Activated CD8-positive, alpha-beta memory T cell treated with anti-CD3 and anti-CD28 coated beads, Interleukin-2, amount 50 U/mL, for 4 hours (primary cell): ENCODE measurements at regions not wholly inside any gene's neighbourhood (a gene's known extent, or its start where the extent isn't known, plus 50 kb on each side); places are given as distances from the start of the nearest gene placed in this dataset.
"Not testable (repeated sequence)": the region's sequence is repeated elsewhere in the genome, so short reads cannot be mapped to it uniquely, and the experiment has no call there.

ENCODE experiments used
- DNase-seq: peaks from one replicate; pipeline ENCODE4 v3.0.0-alpha.2; 2020

GRCh38 chr2:6073191-6074088 lies 381.3 kb downstream of the SOX11 start:
- no peak for DNase-seq

GRCh38 chr2:6074089-6074643 lies 382.0 kb downstream of the SOX11 start:
- DNase-seq: no peak

- no peak for DNase-seq
These were observed 385.4 kb downstream of the SOX11 start for GRCh38 chr2:6077585-6077984.

GRCh38 chr2:6078414-6078813 lies 386.2 kb downstream of the SOX11 start:
- DNase-seq: no peak

- no peak for DNase-seq
These were observed 387.2 kb downstream of the SOX11 start for GRCh38 chr2:6079405-6079804.

- DNase-seq: no peak
These were observed 389.0 kb downstream of the SOX11 start for GRCh38 chr2:6080932-6081753.

GRCh38 chr2:6081955-6082624 lies 389.9 kb downstream of the SOX11 start:
- no peak for DNase-seq

GRCh38 chr2:6082625-6083018 lies 390.4 kb downstream of the SOX11 start:
- no peak for DNase-seq

GRCh38 chr2:6083136-6083535 lies 391.0 kb downstream of the SOX11 start:
- no peak for DNase-seq

- no peak for DNase-seq
These were observed 397.3 kb downstream of the SOX11 start for GRCh38 chr2:6089474-6089873.

- DNase-seq: no peak
These were observed 411.2 kb downstream of the SOX11 start for GRCh38 chr2:6103372-6103771.

- no peak for DNase-seq
These were observed 411.8 kb downstream of the SOX11 start for GRCh38 chr2:6103949-6104348.

GRCh38 chr2:6107290-6107689 lies 415.1 kb downstream of the SOX11 start:
- no peak for DNase-seq

GRCh38 chr2:6109831-6110230 lies 417.6 kb downstream of the SOX11 start:
- DNase-seq: no peak

GRCh38 chr2:6111781-6112261 lies 419.6 kb downstream of the SOX11 start:
- DNase-seq: no peak

- no peak for DNase-seq
These were observed 421.6 kb downstream of the SOX11 start for GRCh38 chr2:6113786-6114185.

GRCh38 chr2:6127718-6128117 lies 435.5 kb downstream of the SOX11 start:
- no peak for DNase-seq

- DNase-seq: no peak
These were observed 447.0 kb downstream of the SOX11 start for GRCh38 chr2:6139142-6139541.

GRCh38 chr2:6139916-6140315 lies 447.7 kb downstream of the SOX11 start:
- no peak for DNase-seq

GRCh38 chr2:6140509-6140908 lies 448.3 kb downstream of the SOX11 start:
- no peak for DNase-seq

- DNase-seq: no peak
These were observed 451.6 kb downstream of the SOX11 start for GRCh38 chr2:6143812-6144211.

- not testable (repeated sequence) for DNase-seq
These were observed 455.0 kb downstream of the SOX11 start for GRCh38 chr2:6147215-6147614.

- DNase-seq: no peak
These were observed 456.7 kb downstream of the SOX11 start for GRCh38 chr2:6148882-6149281.
